ENCODE measurements at regions not wholly inside any gene's neighbourhood (a gene's known extent, or its start where the extent isn't known, plus 50 kb on each side); places are given as distances from the start of the nearest gene placed in this dataset.

GRCh38 chr2:52113338-52113737 lies 1081.4 kb upstream of the NRXN1 start:
- no peak for TF ChIP-seq CTCF (IDR thresholded peaks at IDR 0.05)
- no peak for TF ChIP-seq POLR2A (IDR thresholded peaks at IDR 0.05)
- no peak for TF ChIP-seq EP300 (IDR thresholded peaks at IDR 0.05)
